IMR-90 (cell line): ENCODE measurements at regions not wholly inside any gene's neighbourhood (a gene's known extent, or its start where the extent isn't known, plus 50 kb on each side); places are given as distances from the start of the nearest gene placed in this dataset.

Source experiments
- ATAC-seq: fragments of 200-7000 bp; cut with Tn5 transposase; 2 replicates; pipeline ENCODE4 v1.9.1; 2020; ENCODE audit warnings: low read depth, mild to moderate bottlenecking, moderate library complexity
- BruUV-seq: library from RNA; stranded (reverse); fragments of 400-500 nt; replicated peaks from 2 replicates; lab custom pipeline; 2021; lab: Mats Ljungman, UMichigan
- CTCF ChIA-PET: fragments of 300-600 bp; formaldehyde crosslinking; extraction: SDS; loops from one replicate; lab custom pipeline; 2021; ENCODE audit warnings: antibody characterized with exemption; lab: Yijun Ruan, JAX
- POLR2A ChIA-PET: fragments of 300-600 bp; sonication (Branson Sonifier 250); formaldehyde crosslinking; loops from one replicate; lab custom pipeline; 2022; ENCODE audit warnings: antibody characterized with exemption; ENCODE audit not compliant: unreplicated experiment; lab: Charles Lee
- DNase-seq: peaks from one replicate; pipeline ENCODE4 v3.0.0; 2013
- H2AFZ ChIP-seq: replicated peaks from 2 replicates; pipeline ENCODE3; 2013; ENCODE audit warnings: low read length, mild to moderate bottlenecking; ENCODE audit not compliant: poor library complexity
- H2AK5ac ChIP-seq: 2 replicates; pipeline ENCODE4 v1.6.1; 2013; ENCODE audit warnings: low read depth, low read length, inconsistent platforms
- H2AK9ac ChIP-seq: replicated peaks from 2 replicates; pipeline ENCODE3; 2013; ENCODE audit warnings: mild to moderate bottlenecking, low read depth, low read length, moderate library complexity; ENCODE audit not compliant: poor library complexity
- H2BK120ac ChIP-seq: 2 replicates; pipeline ENCODE4 v1.6.1; 2013; ENCODE audit warnings: low read depth, low read length, inconsistent platforms
- H2BK15ac ChIP-seq: 3 replicates; pipeline ENCODE4 v1.6.1; 2013; ENCODE audit warnings: low read depth, low read length, inconsistent platforms
- H2BK20ac ChIP-seq: 2 replicates; pipeline ENCODE4 v1.6.1; 2013; ENCODE audit warnings: low read depth, mild to moderate bottlenecking, inconsistent platforms, low read length, moderate library complexity
- H2BK5ac ChIP-seq: 2 replicates; pipeline ENCODE4 v1.6.1; 2013; ENCODE audit warnings: mild to moderate bottlenecking, low read depth, low read length, inconsistent platforms; ENCODE audit not compliant: poor library complexity, severe bottlenecking
- H3K14ac ChIP-seq: replicated peaks from 2 replicates; pipeline ENCODE4 v1.6.1; 2013; ENCODE audit warnings: low read depth, low read length, inconsistent platforms
- H3K18ac ChIP-seq: 2 replicates; pipeline ENCODE4 v1.6.1; 2013; ENCODE audit warnings: low read depth, low read length, control low read depth
- H3K23ac ChIP-seq: 2 replicates; pipeline ENCODE4 v1.6.1; 2013; ENCODE audit warnings: low read depth, low read length, inconsistent platforms
- H3K27ac ChIP-seq: 2 replicates; pipeline ENCODE4 v1.5.1; 2013; ENCODE audit warnings: mild to moderate bottlenecking, control low read depth, low read length; ENCODE audit not compliant: insufficient read depth
- H3K27me3 ChIP-seq: 2 replicates; pipeline ENCODE4 v1.6.1; 2013; ENCODE audit warnings: low read length; ENCODE audit not compliant: control insufficient read depth, insufficient read depth
- H3K36me3 ChIP-seq: 2 replicates; pipeline ENCODE4 v1.6.1; 2013; ENCODE audit warnings: low read length, mixed read lengths; ENCODE audit not compliant: control insufficient read depth, insufficient read depth
- H3K4ac ChIP-seq: 2 replicates; pipeline ENCODE4 v1.6.1; 2013; ENCODE audit warnings: low read depth, low read length, inconsistent platforms
- H3K4me1 ChIP-seq: 2 replicates; pipeline ENCODE4 v1.6.1; 2013; ENCODE audit warnings: low read length, mixed read lengths; ENCODE audit not compliant: control insufficient read depth, insufficient read depth
- H3K4me2 ChIP-seq: 2 replicates; pipeline ENCODE4 v1.6.1; 2013; ENCODE audit warnings: low read depth, mild to moderate bottlenecking, control low read depth, low read length, moderate library complexity
- H3K4me3 ChIP-seq: 2 replicates; pipeline ENCODE4 v1.5.1; 2013; ENCODE audit warnings: low read depth, mild to moderate bottlenecking, control low read depth, low read length, moderate library complexity; ENCODE audit not compliant: insufficient read depth
- H3K56ac ChIP-seq: 2 replicates; pipeline ENCODE4 v1.6.1; 2013; ENCODE audit warnings: low read length, inconsistent platforms; ENCODE audit not compliant: insufficient read depth; ENCODE audit errors: extremely low read depth
- H3K79me1 ChIP-seq, 2 experiments: 2 replicates each; pipeline ENCODE4 v1.6.1; 2013; ENCODE audit warnings: low read length in 2 of 2, inconsistent platforms in 1 of 2, low read depth in 1 of 2
- H3K9ac ChIP-seq: 2 replicates; pipeline ENCODE4 v1.6.1; 2013; ENCODE audit warnings: low read depth, low read length, control low read depth
- H3K9me1 ChIP-seq: 2 replicates; pipeline ENCODE4 v1.6.1; 2013; ENCODE audit warnings: low read length, inconsistent platforms; ENCODE audit not compliant: insufficient read depth
- H3K9me3 ChIP-seq: 2 replicates; pipeline ENCODE4 v1.6.1; 2013; ENCODE audit warnings: low read length; ENCODE audit not compliant: control insufficient read depth, insufficient read depth
- H4K20me1 ChIP-seq: 2 replicates; pipeline ENCODE4 v1.6.1; 2013; ENCODE audit warnings: low read length, inconsistent platforms; ENCODE audit not compliant: insufficient read depth
- H4K5ac ChIP-seq: 2 replicates; pipeline ENCODE4 v1.6.1; 2013; ENCODE audit warnings: mild to moderate bottlenecking, low read depth, low read length, control low read depth
- H4K8ac ChIP-seq, 2 experiments: 2 replicates each; pipeline ENCODE4 v1.6.1; 2013; ENCODE audit warnings: low read depth in 2 of 2, low read length in 2 of 2, control low read depth in 1 of 2, inconsistent platforms in 1 of 2
- H4K91ac ChIP-seq: 2 replicates; pipeline ENCODE4 v1.6.1; 2013; ENCODE audit warnings: low read depth, low read length, inconsistent platforms; ENCODE audit not compliant: insufficient read depth
- BHLHE40 ChIP-seq: fragments of 150-350 bp; IDR thresholded peaks from 2 replicates; pipeline ENCODE4 v1.6.1; 2016; ENCODE audit warnings: mild to moderate bottlenecking, low read depth, low read length
- CHD1 ChIP-seq: IDR thresholded peaks from 2 replicates; pipeline ENCODE4 v1.6.1; 2012; ENCODE audit warnings: low read depth, low read length, improper control_type of control experiment
- MAZ ChIP-seq: IDR thresholded peaks from 2 replicates; pipeline ENCODE4 v1.6.1; 2012; ENCODE audit warnings: low read depth, mild to moderate bottlenecking, low read length, improper control_type of control experiment, moderate library complexity, borderline replicate concordance
- MXI1 ChIP-seq: IDR thresholded peaks from 2 replicates; pipeline ENCODE4 v1.6.1; 2012; ENCODE audit warnings: low read depth, mild to moderate bottlenecking, low read length, moderate library complexity, borderline replicate concordance
- NFE2L2 ChIP-seq: fragments of 150-350 bp; IDR thresholded peaks from 2 replicates; pipeline ENCODE4 v1.6.1; 2016; ENCODE audit warnings: low read depth, mild to moderate bottlenecking, low read length
- RCOR1 ChIP-seq: IDR thresholded peaks from 2 replicates; pipeline ENCODE4 v1.6.1; 2012; ENCODE audit warnings: mild to moderate bottlenecking, low read length, improper control_type of control experiment; ENCODE audit not compliant: insufficient replicate concordance
- RFX5 ChIP-seq: IDR thresholded peaks from 2 replicates; pipeline ENCODE4 v1.8.0; 2012; ENCODE audit warnings: low read depth, mild to moderate bottlenecking, low read length, moderate library complexity
- WGBS, 2 experiments: methylation state at CpG; one replicate each; pipeline versions ENCODE4 v1.1.5 to v1.1.7; 2013; ENCODE audit warnings: missing lambda C conversion rate in 2 of 2; ENCODE audit not compliant: insufficient read length in 1 of 2; ENCODE audit errors: extremely low coverage in 2 of 2; 5-methylcytosine and 5-hydroxymethylcytosine counted together
- dilution Hi-C: fragments of 300-500 bp; cut with HindIII; formaldehyde crosslinking; loops from one replicate; pipeline ENCODE4 v1.14.3; 2018; ENCODE audit warnings: low sequenced_read_pairs; ENCODE audit not compliant: unreplicated experiment
- in situ Hi-C: fragments of 300-500 bp; cut with MboI; formaldehyde crosslinking; loops from 3 replicates; pipeline ENCODE4 v1.14.3; 2019; ENCODE audit warnings: low sequenced_read_pairs, inconsistent platforms, mixed read lengths
- intact Hi-C: fragments of 100-400 bp; cut with micrococcal nuclease; formaldehyde crosslinking; loops from 2 replicates; pipeline ENCODE4 v1.10.0; 2022
- TF ChIP-seq, protein P1 (sequence below): fragments of 150-350 bp; IDR thresholded peaks from 2 replicates; pipeline ENCODE4 v1.6.1; 2017; ENCODE audit warnings: mild to moderate bottlenecking, antibody characterized with exemption, low read length, low read depth

DNA sequence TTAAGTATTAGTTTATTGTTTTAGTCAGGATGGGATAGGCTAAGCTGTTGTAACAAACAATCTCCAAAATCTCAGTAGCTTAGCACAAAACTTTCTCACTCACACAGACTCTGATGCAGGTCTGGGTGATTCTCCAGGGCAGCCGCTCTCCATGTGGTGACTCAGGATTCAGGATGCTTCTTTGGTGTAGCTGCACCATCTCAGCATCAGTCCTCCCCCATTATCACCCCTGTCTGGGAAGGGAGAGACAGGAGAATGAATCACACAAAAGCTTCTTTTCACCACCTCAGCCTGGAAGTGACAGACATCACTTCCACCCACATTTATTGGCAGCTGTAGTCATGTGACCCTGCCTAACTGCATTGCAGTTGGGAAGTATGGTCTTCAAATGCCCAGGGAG lies 142.3 kb downstream of the DICER1 start:
- no peak overlapping the region for H3K18ac ChIP-seq
- BruUV-seq: no TSS peak
- no peak for TF ChIP-seq CHD1
- TF ChIP-seq MAZ: no peak
- no peak for TF ChIP-seq RCOR1
- TF ChIP-seq, protein P1, sequence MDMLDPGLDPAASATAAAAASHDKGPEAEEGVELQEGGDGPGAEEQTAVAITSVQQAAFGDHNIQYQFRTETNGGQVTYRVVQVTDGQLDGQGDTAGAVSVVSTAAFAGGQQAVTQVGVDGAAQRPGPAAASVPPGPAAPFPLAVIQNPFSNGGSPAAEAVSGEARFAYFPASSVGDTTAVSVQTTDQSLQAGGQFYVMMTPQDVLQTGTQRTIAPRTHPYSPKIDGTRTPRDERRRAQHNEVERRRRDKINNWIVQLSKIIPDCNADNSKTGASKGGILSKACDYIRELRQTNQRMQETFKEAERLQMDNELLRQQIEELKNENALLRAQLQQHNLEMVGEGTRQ: no peak
- no peak for TF ChIP-seq NFE2L2
- TF ChIP-seq RFX5: no peak
- TF ChIP-seq BHLHE40: no peak
- TF ChIP-seq MXI1: no peak
- H3K23ac ChIP-seq: no peak overlapping the region
- H3K4me1 ChIP-seq: no peaks in the 10 kb centered on the region
- H3K79me1 ChIP-seq: no peaks in the 10 kb centered on the region
- no peak overlapping the region for H4K91ac ChIP-seq
- POLR2A ChIA-PET: no interaction called here
- no peak overlapping the region for H2AFZ ChIP-seq
- no peak overlapping the region for H4K8ac ChIP-seq
- H3K56ac ChIP-seq: no peak overlapping the region
- dilution Hi-C loops (no loop called here), intact Hi-C loops (no loop called here), in situ Hi-C loops (no loop called here)
- H3K9ac ChIP-seq: no peak overlapping the region
- no peak overlapping the region for H2BK15ac ChIP-seq
- H2BK120ac ChIP-seq: no peak overlapping the region
- no peak overlapping the region for H3K4me2 ChIP-seq
- no peak overlapping the region for H2BK20ac ChIP-seq
- no peak for ATAC-seq
- H3K4ac ChIP-seq: no peak overlapping the region
- H2AK9ac ChIP-seq: no peak overlapping the region
- H3K27me3 ChIP-seq: peaks cover 1% of the 10 kb centered on the region; the same call in 1 of the 2 replicates
- DNase-seq: no peak
- H3K9me1 ChIP-seq: no peaks in the 10 kb centered on the region
- no peak overlapping the region for H3K4me3 ChIP-seq
- H4K5ac ChIP-seq: no peak overlapping the region
- H4K20me1 ChIP-seq: no peaks in the 10 kb centered on the region
- H3K14ac ChIP-seq: no peak overlapping the region
- CTCF ChIA-PET: interaction anchor here (0.7 kb wide), 1 partner anchor 639 kb away, joined by 3 read pairs; no protein-coding TSS in a partner anchor
- no peak overlapping the region for H3K27ac ChIP-seq
- no CpG with 5 or more reads among the region's 1 CpG for WGBS, 2 experiments
- peaks cover 3% of the 10 kb centered on the region; the same call in 1 of the 2 replicates for H3K9me3 ChIP-seq
- no peak overlapping the region for H2AK5ac ChIP-seq
- H3K36me3 ChIP-seq: no peaks in the 10 kb centered on the region
- H2BK5ac ChIP-seq: no peak overlapping the region
